HG02588 (cell line): ENCODE measurements at regions not wholly inside any gene's neighbourhood (a gene's known extent, or its start where the extent isn't known, plus 50 kb on each side); places are given as distances from the start of the nearest gene placed in this dataset.

Experiments
- ATAC-seq: cut with Tn5 transposase; IDR thresholded peaks from one replicate; pipeline ENCODE4 v1.9.1; 2021; ENCODE audit warnings: mild to moderate bottlenecking, moderate library complexity; ENCODE audit not compliant: unreplicated experiment

GRCh38 chr2:898319-898718, 52.3 kb upstream of the SNTG2 start:
- no peak for ATAC-seq

DNA sequence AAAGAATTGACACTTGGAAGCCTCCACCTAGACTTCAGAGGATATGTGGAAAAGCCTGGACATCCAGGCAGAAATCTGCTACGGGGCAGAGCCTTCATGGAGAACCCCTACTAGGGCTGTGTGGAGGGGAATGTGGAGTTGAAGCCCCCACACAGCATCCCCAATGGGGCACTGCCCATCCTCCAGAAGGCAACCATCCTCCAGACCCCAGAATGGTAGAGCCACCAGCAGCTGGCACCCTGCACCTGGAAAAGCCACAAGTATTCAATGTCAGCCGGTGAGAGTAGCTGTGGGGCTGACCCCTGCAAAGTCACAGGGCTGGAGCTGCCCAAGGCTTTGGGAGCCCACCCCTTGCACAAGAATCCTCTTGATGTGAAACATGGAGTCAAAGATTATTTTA, 53.6 kb upstream of the SNTG2 start:
- no peak for ATAC-seq

DNA sequence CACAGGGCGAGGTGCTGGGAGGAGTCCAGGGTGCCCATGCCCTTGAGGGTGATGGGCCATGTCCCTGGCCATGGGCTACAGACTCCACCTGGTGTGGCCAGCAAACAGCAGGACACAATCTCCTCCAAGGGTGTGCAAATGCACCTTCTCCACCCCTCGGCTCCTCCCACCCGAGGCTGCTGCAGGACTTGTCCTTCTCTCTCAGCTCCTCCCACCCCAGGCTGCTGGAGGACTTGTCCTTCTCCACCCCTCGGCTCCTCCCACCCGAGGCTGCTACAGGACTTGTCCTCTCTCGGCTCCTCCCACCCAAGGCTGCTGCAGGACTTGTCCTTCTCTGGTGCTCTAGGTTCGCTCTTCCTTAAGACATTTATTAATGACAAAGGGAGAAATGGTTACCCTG, 57.3 kb upstream of the SNTG2 start:
- no peak for ATAC-seq

DNA sequence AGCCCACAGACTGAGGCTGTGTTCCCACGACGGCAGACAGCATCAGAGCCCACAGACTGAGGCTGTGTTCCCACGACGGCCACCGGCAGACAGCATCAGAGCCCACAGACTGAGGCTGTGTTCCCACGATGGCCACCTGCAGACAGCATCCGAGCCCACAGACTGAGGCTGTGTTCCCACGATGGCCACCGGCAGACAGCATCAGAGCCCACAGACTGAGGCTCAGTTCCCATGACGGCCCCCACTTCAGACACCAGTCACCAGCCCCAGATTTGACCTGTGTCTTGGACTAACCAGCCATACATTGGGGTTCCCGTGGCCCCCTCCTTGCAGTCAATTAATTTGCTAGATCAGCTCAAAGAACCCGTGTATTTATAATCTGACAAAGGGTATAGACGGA, 57.8 kb upstream of the SNTG2 start:
- ATAC-seq, result no peak

GRCh38 chr2:892401-892800, 58.2 kb upstream of the SNTG2 start:
- no peak for ATAC-seq

GRCh38 chr2:891734-892133, 58.9 kb upstream of the SNTG2 start:
- no peak for ATAC-seq

DNA sequence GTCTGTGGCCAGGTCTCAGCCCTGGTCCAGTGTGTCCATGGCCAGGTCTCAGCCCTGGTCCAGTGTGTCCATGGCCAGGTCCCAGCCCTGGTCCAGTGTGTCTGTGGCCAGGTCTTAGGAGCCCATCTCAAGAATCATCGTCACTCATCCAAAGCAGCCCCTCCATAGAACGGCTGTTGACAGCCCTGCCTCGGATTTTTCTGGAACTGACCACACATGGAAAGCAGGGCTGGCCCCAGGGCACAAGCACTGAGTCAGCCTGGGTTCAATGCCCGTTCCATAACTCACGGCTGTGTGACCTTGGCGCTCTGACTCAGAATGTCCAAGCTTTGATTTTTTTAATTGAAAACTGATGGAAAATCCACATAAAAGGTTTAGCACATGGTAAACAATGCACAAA, 59.9 kb upstream of the SNTG2 start:
- no peak for ATAC-seq

GRCh38 chr2:890214-890613, 60.4 kb upstream of the SNTG2 start:
- no peak for ATAC-seq

- no peak for ATAC-seq
Observed at GRCh38 chr2:888906-889566, 61.6 kb upstream of the SNTG2 start.

- no peak for ATAC-seq
Observed at GRCh38 chr2:888211-888801, 62.3 kb upstream of the SNTG2 start.

DNA sequence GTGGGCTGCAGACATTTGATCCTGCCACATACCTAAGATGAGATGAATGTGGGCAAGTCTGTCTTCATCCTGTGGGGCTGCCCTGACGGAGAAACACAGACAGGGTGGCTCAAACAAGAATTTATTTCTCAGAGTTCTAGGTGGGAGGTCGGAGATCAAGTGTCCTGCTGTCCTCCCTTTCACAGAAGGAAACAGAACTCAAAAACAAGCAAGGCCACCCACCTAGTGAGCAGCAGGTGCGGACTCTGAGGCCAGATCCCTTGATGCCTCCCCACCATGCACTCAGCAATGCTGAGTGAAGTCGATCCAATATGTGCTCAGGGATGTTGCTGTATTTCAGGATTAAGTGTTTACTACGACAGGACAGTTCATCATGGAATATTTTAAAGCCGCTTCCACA, 63.0 kb upstream of the SNTG2 start:
- no peak for ATAC-seq

DNA sequence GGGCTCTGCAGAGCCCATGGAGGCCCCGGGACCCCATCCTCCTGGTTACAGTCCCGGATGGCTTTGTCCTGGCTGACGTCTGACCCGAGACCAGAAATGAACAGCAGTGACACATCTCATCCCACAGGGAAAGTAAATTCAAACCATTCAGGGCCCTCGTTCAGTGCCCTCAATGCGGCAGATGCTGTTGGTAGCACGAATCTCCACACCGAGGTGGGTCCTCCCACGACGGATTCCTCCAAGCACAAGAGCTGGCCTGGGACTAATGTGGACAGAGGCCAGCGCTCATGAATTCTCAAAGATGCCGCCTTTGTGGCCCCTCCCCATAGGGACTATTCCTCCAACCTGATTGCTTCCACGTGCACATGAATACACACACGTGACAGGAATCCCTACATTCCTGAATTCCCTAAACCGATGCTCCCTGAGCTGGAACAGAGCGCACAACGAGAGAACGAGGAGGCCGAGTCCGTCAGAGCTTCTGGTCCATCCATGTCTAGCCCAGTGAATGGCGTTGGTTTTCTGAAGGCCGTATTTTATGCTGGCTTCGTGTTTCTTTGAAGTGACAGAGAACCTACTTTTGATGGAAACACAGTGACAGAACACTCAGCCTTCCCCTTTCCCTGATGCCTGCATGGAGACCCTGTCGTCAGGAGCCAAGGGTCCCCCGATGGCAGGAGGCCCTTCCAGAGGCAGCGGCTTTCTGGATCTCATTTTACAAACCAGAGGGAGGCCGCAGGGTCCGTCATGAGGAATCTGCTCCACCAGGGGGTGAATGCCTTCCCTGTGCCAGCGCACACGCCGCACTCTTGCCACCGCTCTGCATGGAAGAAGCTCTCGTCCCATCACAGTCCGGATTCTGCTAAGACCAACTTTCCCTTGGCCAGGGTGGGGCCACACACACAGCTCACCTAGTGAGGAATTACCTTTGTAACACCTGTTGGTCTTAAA, 64.3 kb upstream of the SNTG2 start:
- no peak for ATAC-seq

GRCh38 chr2:885230-886071, 65.2 kb upstream of the SNTG2 start:
- ATAC-seq, result no peak

GRCh38 chr2:883803-884748, 66.6 kb upstream of the SNTG2 start:
- no peak for ATAC-seq

DNA sequence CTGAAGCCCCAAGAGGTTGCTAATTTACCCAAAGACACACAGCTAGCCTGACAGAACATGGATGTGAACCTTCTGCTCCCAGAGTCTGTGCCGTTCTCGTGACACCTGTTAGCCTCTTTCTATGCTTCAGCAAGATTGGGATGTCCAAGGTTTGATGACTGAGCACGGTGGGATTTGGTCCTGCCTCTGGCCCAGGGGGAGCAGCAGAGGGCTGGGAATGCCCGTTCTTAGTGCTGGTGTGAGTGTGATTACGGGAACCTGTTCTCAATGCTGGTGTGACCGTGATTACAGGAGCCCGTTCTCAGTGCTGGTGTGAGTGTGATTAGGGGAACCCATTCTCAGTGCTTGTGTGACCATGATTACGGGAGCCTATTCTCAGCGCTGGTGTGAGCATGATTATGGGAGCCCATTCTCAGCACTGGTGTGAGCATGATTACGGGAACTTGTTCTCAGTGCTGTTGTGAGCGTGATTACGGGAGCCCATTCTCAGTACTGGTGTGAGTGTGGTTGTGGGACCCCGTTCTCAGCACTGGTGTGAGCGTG, 67.3 kb upstream of the SNTG2 start:
- ATAC-seq, result no peak

DNA sequence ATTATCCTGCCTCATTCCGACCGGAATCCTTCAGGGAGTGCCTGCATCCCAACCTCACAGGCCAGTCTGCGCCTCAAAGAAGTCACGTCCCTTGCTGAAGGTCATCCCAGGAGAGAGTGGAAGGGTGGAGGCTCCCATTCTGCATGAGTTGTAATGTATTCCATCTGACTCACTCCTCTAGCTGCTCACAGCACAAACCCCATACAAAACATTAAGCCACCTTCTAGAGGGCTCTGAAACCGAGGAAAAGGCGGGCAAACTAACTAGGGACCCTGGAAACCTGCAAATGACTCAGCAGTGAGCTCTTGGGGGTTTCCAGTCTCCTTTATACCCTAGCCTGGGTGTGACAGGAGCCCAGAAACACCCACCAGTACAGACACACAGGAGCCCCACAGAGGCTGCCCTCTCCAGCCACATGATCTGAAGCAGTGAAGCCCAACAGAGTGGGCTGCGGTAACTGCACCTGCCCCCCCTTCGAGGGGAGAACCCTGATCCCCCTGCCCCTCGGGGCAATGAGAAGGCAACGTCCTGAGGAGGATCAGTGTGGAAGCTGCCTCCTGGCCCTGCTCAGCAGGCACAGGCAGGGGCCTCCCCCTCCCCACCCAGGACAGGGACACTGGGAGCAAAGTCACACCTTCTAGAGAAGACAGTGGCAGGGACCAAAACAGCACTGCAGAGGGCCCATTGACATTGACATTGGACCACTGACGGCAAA, 69.3 kb upstream of the SNTG2 start:
- ATAC-seq, result peak; percentile 64

GRCh38 chr2:880201-880970, 70.3 kb upstream of the SNTG2 start:
- ATAC-seq, result no peak

DNA sequence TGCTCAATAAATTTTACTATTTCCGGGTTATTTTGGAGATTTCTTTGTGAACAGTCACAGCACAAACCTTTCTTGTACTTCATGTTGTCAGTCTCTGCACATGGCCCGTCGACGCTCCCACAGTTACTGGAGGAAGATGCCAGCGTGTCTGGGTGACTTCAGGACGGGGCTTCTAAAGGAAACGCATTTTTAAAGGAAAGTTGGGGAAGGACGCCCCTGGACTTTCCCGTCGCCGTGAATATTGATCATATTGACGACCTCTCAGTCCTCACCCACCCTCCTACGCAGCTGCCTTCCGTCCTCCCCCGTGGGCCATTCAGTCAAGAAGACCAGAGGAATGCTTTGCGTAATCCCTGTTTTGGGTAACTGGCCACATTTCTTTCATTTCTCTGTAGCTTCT, 71.1 kb upstream of the SNTG2 start:
- no peak for ATAC-seq
